Thyroid gland (tissue), 4 donors: ENCODE measurements at regions not wholly inside any gene's neighbourhood (a gene's known extent, or its start where the extent isn't known, plus 50 kb on each side); places are given as distances from the start of the nearest gene placed in this dataset.
"Not testable (repeated sequence)": the region's sequence is repeated elsewhere in the genome, so short reads cannot be mapped to it uniquely, and the experiment has no call there.

Experiments used
- CTCF ChIP-seq, 6 experiments: fragments of 200-600 bp in 3 of 6; fragments of 450-650 bp in 3 of 6; sonication (generic) in 3 of 6; IDR thresholded peaks; one replicate each; pipeline ENCODE4 v1.5.1; 2016 to 2019; ENCODE audit warnings: antibody characterized with exemption in 6 of 6, mild to moderate bottlenecking in 2 of 6, inconsistent platforms in 1 of 6, moderate library complexity in 1 of 6
- POLR2A ChIP-seq, 2 donors: fragments of 450-650 bp; IDR thresholded peaks; one replicate each; pipeline ENCODE4 v1.6.1; 2017; ENCODE audit warnings: antibody characterized with exemption in 2 of 2, mild to moderate bottlenecking in 2 of 2, moderate library complexity in 1 of 2

GRCh38 chr1:148344651-148345050, 138.5 kb downstream of the PPIAL4G start:
- not testable (repeated sequence) for TF ChIP-seq CTCF, POLR2A (IDR thresholded peaks at IDR 0.05)
